ENCODE measurements at regions not wholly inside any gene's neighbourhood (a gene's known extent, or its start where the extent isn't known, plus 50 kb on each side); places are given as distances from the start of the nearest gene placed in this dataset.
A peak's percentile ranks its signal among the peaks of the same experiment; 100 is the strongest.

GRCh38 chr16:66167564-66168291 lies 198.8 kb upstream of the CDH5 start:
- DNase-seq, result no peak

- DNase-seq, result no peak
Measured at GRCh38 chr16:66166490-66166889, 200.0 kb upstream of the CDH5 start.

GRCh38 chr16:66165879-66166278 lies 200.6 kb upstream of the CDH5 start:
- no peak for DNase-seq

- DNase-seq, result no peak
Measured at GRCh38 chr16:66164581-66165247, 201.8 kb upstream of the CDH5 start.

- DNase-seq, result no peak
Measured at GRCh38 chr16:66162821-66163220, 203.7 kb upstream of the CDH5 start.

- no peak for DNase-seq
Measured at GRCh38 chr16:66161942-66162341, 204.5 kb upstream of the CDH5 start.

- no peak for DNase-seq
Measured at GRCh38 chr16:66161269-66161668, 205.2 kb upstream of the CDH5 start.

GRCh38 chr16:66159987-66160386 lies 206.5 kb upstream of the CDH5 start:
- DNase-seq, result no peak

GRCh38 chr16:66156538-66156937 lies 210.0 kb upstream of the CDH5 start:
- no peak for DNase-seq

GRCh38 chr16:66155933-66156332 lies 210.6 kb upstream of the CDH5 start:
- no peak for DNase-seq

GRCh38 chr16:66154801-66155200 lies 211.7 kb upstream of the CDH5 start:
- no peak for DNase-seq

GRCh38 chr16:66152823-66153393 lies 213.6 kb upstream of the CDH5 start:
- no peak for DNase-seq

- DNase-seq, result no peak
Measured at GRCh38 chr16:66152181-66152580, 214.3 kb upstream of the CDH5 start.

- DNase-seq, result peak in 1 of 2 donors; percentile 19
Measured at GRCh38 chr16:66150698-66151482, 215.6 kb upstream of the CDH5 start.

GRCh38 chr16:66147291-66147690 lies 219.2 kb upstream of the CDH5 start:
- DNase-seq, result no peak

- DNase-seq, result no peak
Measured at GRCh38 chr16:66146798-66147197, 219.7 kb upstream of the CDH5 start.

- no peak for DNase-seq
Measured at GRCh38 chr16:66144641-66145040, 221.8 kb upstream of the CDH5 start.

- no peak for DNase-seq
Measured at GRCh38 chr16:66143415-66143814, 223.1 kb upstream of the CDH5 start.

- DNase-seq, result no peak
Measured at GRCh38 chr16:66141885-66142284, 224.6 kb upstream of the CDH5 start.

GRCh38 chr16:66137853-66138252 lies 228.6 kb upstream of the CDH5 start:
- DNase-seq, result no peak

GRCh38 chr16:66136841-66137240 lies 229.7 kb upstream of the CDH5 start:
- DNase-seq, result no peak

GRCh38 chr16:66135838-66136237 lies 230.7 kb upstream of the CDH5 start:
- DNase-seq, result no peak

- DNase-seq, result no peak
Measured at GRCh38 chr16:66135421-66135831, 231.1 kb upstream of the CDH5 start.

GRCh38 chr16:66134875-66135274 lies 231.6 kb upstream of the CDH5 start:
- no peak for DNase-seq
